Coronary artery (tissue), 2 donors: ENCODE measurements at regions not wholly inside any gene's neighbourhood (a gene's known extent, or its start where the extent isn't known, plus 50 kb on each side); places are given as distances from the start of the nearest gene placed in this dataset.

ENCODE experiments used
- DNase-seq: peaks from one replicate; pipeline ENCODE4 v3.0.0-alpha.2; 2017; ENCODE audit warnings: low spot score
- H3K27ac ChIP-seq, 2 donors: fragments of 200-600 bp; sonication (generic); one replicate each; pipeline ENCODE4 v1.5.1; 2016 to 2019
- H3K4me3 ChIP-seq: fragments of 200-600 bp; sonication (generic); 2 replicates; pipeline ENCODE4 v1.5.1; 2016; ENCODE audit warnings: mild to moderate bottlenecking, moderate library complexity
- TF ChIP-seq, protein P1 (sequence below): fragments of 200-600 bp; sonication (generic); IDR thresholded peaks from one replicate; pipeline ENCODE4 v1.5.1; 2019; ENCODE audit warnings: antibody characterized with exemption

DNA sequence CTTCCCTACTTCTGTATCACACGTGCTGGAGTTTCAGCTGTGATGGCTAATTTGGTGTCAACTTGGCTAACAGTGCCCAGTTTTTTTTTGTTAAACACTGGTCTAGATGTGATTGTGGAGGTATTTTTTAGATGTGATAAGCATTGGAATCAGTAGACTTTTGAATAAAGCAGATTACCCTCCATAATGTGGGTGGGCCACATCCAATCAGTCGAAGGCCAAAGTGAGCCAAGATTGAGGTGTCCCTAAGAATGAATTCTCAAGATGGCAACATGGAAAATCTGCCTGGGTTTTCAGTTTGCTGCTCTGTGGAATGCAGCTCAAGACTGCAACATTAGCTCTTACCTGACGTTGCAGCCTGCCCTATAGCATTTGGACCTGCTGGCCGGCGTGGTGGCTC is 68.8 kb upstream of the AGBL1 start:
- H3K4me3 ChIP-seq = no peak overlapping the region
- no peak for DNase-seq
- no peak overlapping the region for H3K27ac ChIP-seq
- TF ChIP-seq, protein P1, sequence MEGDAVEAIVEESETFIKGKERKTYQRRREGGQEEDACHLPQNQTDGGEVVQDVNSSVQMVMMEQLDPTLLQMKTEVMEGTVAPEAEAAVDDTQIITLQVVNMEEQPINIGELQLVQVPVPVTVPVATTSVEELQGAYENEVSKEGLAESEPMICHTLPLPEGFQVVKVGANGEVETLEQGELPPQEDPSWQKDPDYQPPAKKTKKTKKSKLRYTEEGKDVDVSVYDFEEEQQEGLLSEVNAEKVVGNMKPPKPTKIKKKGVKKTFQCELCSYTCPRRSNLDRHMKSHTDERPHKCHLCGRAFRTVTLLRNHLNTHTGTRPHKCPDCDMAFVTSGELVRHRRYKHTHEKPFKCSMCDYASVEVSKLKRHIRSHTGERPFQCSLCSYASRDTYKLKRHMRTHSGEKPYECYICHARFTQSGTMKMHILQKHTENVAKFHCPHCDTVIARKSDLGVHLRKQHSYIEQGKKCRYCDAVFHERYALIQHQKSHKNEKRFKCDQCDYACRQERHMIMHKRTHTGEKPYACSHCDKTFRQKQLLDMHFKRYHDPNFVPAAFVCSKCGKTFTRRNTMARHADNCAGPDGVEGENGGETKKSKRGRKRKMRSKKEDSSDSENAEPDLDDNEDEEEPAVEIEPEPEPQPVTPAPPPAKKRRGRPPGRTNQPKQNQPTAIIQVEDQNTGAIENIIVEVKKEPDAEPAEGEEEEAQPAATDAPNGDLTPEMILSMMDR = no peak

- no peak for DNase-seq
- no peak overlapping the region for H3K4me3 ChIP-seq
- no peak overlapping the region for H3K27ac ChIP-seq
- TF ChIP-seq, protein P1 = no peak
These were observed 65.7 kb upstream of the AGBL1 start for GRCh38 chr15:86014016-86014415.

- Histone ChIP-seq H3K27ac (no peak overlapping the region), H3K4me3 (no peak overlapping the region)
- TF ChIP-seq, protein P1 = no peak
- no peak for DNase-seq
These were observed 62.9 kb upstream of the AGBL1 start for GRCh38 chr15:86016750-86017149.

DNA sequence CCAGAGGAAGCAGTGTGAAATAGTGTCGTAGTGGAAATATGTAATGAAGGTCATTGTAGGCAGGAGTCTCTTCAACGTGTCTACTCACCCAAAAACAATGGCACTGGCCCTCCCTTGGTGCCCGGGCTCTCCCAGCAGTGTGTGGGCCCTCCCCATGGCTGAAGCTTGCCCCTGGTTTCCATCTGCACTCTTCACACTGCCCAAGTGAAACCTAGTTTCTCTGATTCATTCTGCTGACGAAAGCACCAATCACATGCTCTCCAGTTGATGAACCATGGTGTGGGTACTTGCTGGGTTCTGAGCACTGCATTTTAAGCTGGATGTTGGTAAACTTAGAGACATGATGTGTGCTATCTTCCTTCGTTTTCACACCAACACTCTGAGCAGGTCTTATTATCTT is 61.0 kb upstream of the AGBL1 start:
- no peak overlapping the region for H3K27ac ChIP-seq
- H3K4me3 ChIP-seq = no peak overlapping the region
- TF ChIP-seq, protein P1 = no peak
- DNase-seq = no peak

- H3K4me3 ChIP-seq = no peak overlapping the region
- DNase-seq = no peak
- TF ChIP-seq, protein P1 = no peak
- H3K27ac ChIP-seq = no peak overlapping the region
These were observed 58.1 kb upstream of the AGBL1 start for GRCh38 chr15:86021281-86022264.

- Histone ChIP-seq H3K27ac (no peak overlapping the region), H3K4me3 (no peak overlapping the region)
- TF ChIP-seq, protein P1 = no peak
- DNase-seq = no peak
These were observed 50.7 kb upstream of the AGBL1 start for GRCh38 chr15:86028961-86029360.
